Central memory CD4-positive, alpha-beta T cell (primary cell): ENCODE measurements at regions not wholly inside any gene's neighbourhood (a gene's known extent, or its start where the extent isn't known, plus 50 kb on each side); places are given as distances from the start of the nearest gene placed in this dataset.
"Not testable (repeated sequence)": the region's sequence is repeated elsewhere in the genome, so short reads cannot be mapped to it uniquely, and the experiment has no call there.

Source experiments
- DNase-seq: peaks from one replicate; pipeline ENCODE4 v3.0.0; 2022

DNA sequence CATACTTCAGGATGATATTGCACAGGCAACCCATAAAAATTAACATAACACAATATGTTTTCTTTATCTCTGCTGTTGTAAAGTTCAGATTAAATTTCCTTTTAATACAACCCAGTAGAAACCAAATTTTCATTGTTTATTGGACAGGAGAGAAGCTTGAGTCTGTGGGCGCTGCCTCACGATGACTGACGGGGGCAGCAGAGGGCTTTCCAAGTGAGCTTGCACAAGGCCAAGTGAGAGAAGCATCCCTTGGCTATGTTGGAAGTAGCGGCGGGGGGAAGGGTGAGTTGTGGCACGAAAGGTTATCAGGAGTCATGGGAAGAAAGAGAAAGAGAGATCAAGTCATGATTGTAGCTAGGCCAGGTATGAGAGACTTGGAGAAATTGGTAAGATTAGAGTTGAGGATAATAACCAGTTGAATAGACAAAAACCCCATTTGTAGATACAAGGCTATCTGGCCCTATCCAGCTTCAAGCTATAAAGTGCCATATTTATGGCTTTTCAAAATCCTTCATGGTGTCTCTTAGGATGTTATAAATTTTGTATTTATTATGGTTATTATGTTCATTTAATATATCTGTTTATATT, 413.7 kb upstream of the FAM98A start:
- no peak for DNase-seq

DNA sequence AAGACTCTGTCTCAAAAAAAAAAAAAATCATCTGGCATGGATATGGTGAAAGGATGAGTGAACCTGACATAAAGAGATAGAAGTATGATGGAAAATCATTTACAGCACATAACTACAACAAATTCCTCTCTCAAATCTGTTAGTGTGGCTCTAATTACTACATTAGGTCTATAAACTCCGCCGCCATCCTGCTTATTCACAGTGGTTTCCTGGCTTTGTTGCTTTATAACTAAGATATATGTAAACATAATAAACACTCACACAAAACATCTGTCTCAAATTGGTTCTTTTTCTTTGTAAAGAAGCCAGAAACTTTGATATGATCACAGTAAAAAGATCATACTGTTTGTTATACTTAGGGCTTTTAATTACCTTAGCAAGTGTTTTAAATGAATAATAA, 412.6 kb upstream of the FAM98A start:
- no peak for DNase-seq

DNA sequence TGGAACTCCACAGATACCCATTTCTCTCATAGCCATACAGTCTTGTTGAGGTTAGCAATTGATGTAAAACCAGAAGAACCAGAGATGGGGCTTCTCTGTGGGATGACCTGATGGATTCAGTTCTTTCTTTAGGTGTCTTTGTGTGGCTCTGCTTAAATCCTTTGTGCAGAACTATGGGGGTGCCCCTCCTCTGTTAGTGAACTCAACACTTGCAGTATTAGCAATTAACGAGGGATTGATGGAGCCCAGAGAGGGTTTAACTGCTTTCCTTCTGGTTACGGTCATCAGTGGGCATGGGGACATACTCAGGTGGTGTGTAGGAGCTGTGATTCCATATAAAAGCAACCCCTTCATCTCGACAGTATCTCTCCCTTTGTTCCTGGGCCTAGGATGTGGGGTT, 406.8 kb upstream of the FAM98A start:
- DNase-seq, result no peak

DNA sequence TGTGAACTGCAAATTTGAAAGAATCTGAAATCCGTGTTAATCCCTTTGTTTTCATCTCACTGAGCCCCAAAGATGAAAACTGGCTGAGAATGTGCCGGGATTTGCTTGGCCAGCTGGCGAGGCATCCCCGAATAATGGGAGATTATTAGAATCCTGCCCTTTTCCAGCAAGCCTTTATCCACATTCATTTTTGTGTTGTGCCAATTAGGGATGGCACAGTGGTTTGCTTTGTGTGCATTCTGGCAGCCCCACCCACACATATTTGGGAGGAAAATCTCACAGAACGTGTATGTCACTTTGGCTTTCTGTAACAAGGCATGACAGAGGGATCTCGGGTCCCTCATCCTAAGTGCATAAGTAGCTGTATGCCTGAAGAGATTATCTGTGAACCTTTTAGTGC, 405.8 kb upstream of the FAM98A start:
- no peak for DNase-seq

DNA sequence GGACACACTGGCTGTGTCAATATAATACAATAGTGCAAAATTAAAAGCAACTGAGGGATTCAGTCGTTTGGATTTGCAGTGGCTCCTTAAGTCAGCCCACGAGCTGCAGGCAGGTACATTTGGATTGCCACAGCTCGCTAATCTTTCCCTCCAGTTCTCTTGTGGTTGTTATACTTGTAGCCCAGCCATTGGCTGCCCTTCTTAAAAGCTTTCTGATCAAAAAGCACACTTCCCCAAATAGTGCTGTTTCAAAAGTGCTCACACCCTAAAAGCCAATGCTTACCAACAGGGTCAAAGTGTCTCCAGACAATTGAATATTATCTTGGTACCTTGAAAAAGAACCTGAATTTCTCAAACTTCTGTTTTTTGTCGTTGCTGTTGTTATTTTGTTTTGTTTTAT, 404.7 kb upstream of the FAM98A start:
- DNase-seq, result no peak

DNA sequence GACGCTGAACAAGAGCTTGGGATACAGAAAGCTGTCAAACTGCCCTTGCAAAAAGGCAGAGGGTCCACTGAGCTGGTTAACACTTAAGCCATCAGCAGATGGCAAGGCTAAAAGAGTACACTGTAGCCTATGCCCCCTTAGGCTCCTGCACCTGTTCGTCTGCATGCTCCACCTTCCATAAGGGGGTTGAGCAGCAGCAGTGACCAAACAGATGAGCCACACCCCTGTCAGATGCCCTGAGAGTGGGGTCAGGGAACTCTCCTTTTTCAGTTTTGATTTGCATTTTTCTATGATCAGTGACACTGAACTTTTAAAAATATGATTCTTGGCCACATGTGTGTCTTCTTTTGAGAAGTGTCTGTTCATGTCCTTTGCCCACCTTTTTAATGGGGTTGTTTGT, 402.5 kb upstream of the FAM98A start:
- DNase-seq, result no peak

DNA sequence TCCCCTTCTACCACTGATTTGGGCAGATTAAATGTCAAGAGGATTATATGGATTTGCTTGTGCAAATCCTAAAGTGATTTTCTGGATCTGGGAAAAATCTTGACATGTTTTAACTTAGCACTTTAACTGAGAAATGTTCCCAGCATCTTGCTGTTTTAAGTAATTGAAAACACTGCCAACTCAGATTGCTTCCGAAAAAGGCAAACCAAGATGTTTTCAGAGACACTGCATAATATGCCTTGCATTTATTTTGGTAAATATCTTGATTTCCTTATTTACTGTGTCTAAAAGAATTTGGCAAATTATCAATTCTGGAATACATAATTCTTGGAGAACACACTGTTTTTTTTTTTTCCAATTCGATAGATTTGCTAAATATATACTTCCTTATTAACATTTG, 385.0 kb upstream of the FAM98A start:
- no peak for DNase-seq

DNA sequence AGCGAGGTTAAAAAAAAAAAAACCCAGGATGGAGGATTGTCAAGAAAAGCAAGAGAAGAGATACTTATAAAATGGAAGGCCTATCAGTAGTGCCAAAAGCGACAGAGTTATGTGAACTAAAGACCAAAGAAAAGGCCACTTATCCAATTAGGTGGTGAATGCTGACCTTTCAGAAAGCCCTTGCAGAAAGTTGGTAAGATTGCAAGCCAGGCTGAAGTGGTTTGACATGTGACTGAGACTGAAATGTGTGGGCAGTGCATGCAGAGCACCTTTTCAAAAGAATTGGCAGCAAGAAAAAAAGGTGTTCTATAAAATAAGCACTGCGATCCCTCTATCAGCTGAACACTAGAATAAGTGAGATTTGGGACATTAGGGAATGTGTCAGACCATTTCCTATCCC, 379.4 kb upstream of the FAM98A start:
- no peak for DNase-seq

DNA sequence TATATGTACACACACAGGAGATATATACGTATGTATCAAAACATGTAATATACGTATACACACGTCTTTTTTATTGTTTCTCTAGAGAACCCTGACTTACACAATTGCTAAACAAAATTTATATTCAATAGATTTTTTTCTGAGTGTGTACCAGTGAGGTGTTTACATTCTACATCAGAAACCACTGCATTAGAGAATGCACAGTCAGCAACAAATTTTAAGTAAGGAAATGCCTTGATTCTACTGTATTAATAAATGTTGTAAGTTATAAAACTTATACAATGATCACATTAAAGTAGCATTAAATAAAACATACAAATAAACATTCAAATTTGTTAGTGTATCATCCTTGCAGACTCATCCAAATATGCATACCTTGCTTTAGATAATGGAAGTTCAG, 376.4 kb upstream of the FAM98A start:
- no peak for DNase-seq

DNA sequence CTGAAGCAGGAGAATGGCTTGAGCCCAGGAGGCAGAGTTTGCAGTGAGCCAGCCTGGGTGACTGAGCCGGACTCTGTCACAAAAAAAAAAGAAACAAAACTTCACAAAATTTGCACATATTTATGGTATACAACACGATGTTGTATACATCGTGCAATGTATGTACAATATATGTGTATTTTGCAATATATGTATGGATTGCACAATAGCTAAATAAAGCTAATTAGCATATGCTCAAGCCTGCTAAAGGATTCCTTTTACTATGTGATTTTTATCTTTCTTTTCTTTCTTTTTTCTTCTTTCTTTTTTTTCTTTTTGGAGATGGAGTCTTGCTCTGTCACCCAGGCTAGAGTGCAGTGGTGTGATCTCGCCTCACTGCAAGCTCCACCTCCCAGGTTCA, 368.0 kb upstream of the FAM98A start:
- no peak for DNase-seq

DNA sequence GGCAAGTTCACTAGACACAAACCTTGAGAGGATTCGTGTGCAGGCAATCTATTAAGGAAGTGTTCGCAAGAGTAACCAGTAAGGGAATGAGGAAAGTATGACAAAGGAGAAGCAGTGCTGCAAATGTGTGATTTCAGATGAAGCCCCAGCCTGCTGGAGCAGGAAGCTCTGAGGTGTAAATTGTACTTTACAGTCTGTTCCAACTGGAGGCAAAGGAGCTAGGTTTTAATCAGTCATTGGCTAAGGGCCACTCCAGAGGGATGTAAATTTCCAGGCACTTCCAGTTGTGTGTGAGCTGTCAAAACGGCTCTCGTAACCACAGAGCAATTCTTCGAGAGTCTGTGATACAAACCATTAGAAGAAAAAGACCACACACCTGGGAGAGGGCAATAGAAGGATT, 359.5 kb upstream of the FAM98A start:
- no peak for DNase-seq

DNA sequence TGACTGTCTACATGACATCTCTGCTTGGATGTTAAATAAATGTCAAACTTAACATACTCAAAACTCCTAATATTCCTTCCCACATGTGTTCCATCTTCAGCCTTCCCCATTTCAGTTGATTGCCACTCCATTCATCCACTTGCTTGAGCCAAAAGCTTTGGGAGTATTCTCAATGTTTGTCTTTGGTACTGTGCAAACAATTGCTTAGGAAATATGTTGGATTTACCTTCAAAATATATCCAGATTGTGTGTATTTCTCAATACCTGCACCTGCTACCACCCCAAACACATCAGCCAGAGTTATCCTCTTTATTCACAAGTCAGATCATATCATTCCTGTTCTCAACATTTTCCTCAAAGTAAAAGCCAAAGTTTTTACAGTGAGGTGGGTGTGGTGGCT, 350.3 kb upstream of the FAM98A start:
- DNase-seq, result no peak

DNA sequence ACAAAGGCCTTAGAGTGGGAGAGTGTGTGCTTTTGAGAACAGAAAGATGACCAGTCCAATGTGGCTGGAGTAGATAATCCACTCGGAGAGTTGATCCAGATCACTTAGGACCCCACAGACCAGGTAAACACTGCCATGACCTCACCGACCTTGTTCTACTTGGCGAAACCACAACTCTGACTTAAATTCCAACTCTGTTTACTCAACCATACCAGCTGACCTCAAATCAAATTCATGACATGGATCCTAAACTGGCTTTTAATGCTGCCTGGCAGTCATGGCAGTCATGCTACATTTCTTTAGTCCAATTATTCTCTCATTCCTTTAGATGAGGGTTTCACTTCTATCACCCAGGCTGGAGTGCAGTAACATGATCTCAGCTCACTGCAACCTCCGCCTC, 347.1 kb upstream of the FAM98A start:
- DNase-seq, result no peak

DNA sequence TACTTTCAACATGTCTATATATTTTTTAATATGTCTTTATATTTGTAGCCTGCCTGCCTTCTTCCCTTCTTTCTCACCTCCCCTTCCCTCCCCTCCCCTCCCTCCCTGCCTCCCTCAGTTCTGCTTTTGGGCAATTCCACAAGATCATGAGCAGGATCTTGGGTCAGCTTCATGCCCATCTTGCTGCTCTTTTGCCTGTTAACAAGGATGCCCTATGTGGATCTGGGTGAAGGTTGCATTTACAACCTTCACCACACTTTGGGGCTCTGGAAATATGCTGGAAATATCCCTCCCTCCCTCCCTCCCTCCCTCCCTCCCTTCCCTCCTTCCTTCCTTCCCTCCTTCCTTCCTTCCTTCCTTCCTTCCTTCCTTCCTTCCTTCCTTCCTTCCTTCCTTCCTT, 334.1 kb upstream of the FAM98A start:
- DNase-seq, result no peak

DNA sequence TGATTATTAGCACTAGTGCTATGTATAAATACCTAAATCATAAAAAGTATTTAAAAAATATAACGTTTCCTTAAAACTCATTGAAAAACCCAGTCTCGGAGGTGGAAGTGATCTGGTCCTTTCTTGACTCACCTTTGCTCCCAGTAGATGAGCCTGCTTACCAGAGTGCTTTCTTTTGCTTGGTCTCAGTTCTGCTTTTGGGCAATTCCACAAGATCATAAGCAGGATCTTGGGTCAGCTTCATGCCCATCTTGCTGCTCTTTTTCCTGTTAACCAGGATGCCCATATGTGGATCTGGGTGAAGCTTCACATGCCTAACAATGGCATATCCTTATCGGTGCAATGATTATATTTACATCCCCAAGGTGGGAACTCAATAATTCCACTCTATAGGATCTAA, 332.1 kb upstream of the FAM98A start:
- DNase-seq, result no peak

DNA sequence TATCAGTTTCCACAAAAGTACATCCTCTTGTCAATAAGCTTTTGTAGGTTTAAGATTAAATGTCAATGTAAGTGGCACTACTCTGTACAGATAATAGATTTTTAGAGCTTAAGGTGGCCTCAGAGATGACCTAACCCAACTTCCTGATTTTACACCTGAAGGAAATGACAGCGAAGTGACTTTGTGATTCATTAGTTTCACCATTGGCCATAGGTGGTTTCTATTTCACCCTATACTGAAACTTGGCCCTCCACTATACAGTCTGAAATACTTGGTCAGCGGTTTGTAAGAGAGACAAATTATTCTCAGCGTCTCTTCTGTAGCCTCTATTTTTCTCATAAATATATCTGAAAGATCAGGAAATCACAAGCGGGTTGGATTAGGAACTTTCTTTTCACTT, 330.4 kb upstream of the FAM98A start:
- DNase-seq, result no peak

DNA sequence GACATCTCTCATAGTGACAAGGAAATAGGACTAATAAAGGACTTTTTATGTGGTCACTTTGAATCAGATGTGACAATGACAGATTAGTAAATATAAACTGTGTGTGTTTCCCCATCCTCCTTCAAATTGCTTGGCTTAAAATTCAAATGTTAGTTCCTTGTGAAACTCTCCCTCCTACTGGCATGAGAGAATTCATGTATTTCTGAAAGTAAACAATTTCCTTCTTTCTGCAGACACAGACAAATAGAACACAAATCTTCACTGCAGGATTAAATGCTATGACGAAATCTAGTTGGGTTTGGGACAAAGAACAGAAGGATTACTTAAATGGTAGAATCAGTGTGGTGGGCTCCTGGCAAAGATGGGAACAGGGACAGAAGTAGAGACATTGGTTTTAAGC, 328.7 kb upstream of the FAM98A start:
- DNase-seq, result no peak

DNA sequence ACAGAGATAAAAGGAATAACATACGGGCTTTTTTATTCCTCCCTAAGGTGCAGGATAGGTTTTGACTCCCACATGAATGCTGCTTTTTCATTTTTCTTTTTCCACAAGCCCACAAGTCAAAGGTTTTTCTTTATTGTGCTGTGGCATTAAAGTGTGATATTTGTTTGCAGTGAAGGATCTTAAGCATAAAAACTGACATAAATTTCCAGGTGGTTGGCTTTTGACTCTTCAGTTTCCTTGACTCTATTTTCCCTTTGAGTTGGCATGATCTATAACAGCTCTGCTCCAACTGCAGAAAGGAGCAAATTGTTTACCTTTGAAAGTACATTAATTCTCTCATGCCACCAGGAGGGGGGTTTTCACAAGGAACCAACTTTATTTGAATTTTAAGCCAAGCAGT, 326.2 kb upstream of the FAM98A start:
- DNase-seq, result no peak

DNA sequence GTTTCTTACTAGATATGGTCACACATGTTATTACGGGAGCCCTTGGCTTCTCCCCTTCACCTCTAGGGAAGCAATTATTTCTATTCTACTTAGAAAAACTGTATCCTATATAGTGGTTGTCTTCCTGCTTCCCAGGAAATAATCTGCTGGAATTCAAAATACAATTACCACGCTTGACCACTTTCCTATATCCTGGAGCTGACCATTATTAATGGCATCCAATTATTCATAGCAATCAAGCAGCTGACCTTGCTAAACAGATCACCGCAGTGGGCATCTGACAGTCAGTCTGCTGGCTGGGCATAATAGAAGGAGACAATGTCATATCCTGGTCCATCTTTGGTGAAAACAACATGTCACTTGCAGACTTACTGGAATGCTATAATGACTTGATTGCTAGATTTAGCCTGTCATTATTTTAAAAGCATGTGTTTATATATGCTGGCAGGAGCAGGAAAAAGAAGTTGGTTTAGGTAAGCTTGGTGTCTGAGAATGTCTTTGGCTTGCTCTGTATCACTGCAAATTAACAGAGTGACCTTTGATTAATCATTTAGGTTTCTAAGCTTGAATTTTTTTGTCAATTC, 325.6 kb upstream of the FAM98A start:
- DNase-seq, result no peak

DNA sequence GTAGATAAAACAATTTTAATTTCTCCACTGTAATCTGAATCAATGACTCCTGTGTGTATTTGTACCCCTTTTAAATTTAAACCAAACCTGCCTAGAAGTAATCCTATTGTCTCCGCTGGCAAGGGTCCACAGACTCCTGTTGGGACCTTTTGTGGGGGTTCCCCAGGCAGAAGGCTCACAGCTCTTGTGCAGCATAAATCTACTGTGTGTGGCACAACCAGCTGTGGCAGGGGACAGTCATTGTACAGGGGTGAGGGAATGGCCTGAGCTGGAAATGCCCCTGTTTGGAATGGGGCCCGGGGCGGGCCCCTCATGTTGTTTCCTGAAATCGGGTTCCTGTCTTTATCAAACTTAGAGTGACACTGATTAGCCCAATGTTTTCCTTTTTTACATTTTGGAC, 318.2 kb upstream of the FAM98A start:
- DNase-seq, result no peak

DNA sequence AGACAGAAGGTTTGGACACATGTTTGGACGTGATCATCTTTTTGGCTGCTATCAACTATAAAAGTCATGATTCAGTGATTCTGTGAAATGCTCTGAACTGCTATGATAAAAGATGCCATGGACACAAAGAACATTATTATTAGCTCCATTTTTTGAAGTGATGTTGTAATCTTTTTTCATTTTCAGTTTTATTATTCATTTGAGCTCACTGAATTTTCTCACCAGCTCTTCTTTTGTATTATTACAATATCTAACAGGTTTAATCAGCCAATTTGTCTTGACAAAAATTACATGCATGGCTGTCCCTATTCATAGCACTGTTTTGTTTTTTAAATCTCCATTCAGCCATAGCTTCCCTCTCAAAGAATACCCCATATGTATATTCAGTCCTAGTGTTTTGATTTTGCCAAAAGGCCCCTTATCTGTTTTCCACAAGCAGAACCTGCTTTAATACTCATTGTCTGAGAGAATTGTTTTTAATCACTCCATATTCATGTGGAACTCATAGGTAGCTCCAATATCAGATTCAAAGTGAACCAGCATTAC, 314.0 kb upstream of the FAM98A start:
- DNase-seq, result no peak

DNA sequence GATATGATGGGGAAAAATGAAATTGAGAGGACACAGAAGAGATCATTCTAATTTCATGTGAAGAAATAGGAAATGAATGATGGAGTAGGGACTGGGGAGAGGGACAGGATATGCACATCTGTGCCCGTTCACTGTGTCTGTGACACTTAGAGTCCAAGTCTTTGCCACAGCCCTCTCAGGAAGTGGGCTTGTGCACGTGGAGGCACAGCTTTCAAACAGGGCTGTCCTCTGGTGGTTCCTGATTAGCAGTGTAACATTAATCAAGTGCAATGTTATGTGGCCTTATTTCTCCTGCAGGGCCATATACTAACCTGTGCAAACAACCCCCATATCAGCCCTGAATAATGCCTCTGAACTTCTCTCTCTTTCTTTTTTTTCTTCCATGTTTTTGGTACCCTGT, 312.2 kb upstream of the FAM98A start:
- no peak for DNase-seq

DNA sequence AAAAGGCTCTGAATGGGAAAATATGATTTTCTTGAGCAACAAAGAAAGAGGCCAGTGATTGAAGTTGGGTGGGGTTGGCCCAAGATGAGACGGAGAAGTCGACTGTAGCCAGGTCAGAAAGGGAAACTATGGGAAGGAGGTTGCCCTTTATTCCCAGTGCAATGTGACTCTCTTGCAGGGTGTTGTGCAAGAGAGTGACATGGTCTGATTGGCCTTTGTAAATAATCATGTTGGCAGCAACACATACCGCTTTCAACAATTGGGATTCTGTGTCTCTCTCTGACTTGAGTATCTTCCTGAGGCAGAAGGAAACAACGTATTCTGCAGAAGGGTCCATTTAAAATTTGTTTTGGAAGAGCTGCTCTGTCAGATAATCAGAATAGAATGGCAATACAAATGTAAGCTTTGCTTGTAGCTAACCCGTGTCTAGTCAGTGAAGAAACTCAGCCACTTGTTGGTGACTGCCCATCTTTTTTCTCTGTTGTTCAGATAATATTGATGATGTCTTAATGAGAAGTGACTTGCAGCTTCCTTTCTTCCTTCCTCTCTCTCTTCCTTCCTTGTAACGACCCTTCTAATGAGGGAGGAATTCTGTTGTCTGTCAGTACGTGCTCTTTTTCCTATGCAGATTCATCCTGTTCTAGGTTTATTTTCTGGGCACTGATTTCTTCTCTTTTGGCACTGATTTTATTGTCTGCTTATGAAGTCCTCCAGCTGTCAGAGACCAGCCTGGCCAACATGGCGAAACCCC, 311.0 kb upstream of the FAM98A start:
- DNase-seq, result no peak

DNA sequence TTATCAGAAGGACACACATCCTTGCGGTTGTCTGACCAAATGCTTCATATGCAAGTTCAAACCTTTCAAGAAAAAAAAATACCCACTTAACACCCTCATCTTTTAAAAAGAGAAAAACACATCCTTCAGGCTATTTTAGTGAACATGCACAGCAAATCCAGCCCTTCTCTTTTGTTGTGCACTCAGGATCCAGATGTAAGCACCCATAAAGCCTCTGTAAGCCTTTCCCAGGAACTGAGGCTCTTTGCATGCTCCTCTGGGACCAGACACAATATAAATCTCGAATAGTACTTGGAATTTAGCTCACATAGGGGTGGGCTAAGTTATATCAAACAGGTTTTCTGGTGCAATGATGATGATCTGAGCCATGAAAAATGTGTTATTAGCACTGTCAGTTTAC, 308.8 kb upstream of the FAM98A start:
- no peak for DNase-seq

DNA sequence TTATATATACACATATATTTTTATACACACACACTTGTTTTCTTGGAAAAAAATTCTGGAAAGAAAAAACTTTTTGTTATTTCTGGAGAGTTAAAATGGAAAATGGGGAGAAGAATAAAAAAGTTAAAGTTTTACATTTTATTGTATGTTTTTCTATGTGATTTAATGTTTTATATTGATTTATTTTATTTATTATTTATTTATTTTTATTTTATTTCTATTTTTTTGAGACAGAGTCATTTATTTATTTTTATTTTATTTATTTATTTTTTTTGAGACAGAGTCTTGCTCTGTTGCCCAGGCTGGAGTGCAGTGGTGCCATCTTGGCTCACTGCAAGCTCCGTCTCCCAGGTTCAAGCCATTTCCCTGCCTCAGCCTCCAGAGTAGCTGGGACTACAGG, 307.0 kb upstream of the FAM98A start:
- not testable (repeated sequence) for DNase-seq
